DOHH2 (cell line): ENCODE measurements at regions not wholly inside any gene's neighbourhood (a gene's known extent, or its start where the extent isn't known, plus 50 kb on each side); places are given as distances from the start of the nearest gene placed in this dataset.

Experiments
- CTCF ChIP-seq: fragments of 200-600 bp; sonication (generic); IDR thresholded peaks from one replicate; pipeline ENCODE4 v1.5.1; 2014; ENCODE audit warnings: antibody characterized with exemption, mild to moderate bottlenecking, low read depth, low read length; ENCODE audit not compliant: poor library complexity, severe bottlenecking
- EZH2phosphoT487 ChIP-seq: fragments of 200-600 bp; sonication (generic); IDR thresholded peaks from 2 replicates; pipeline ENCODE4 v1.6.1; 2017; ENCODE audit warnings: borderline replicate concordance, mild to moderate bottlenecking, antibody characterized with exemption, low read length, moderate library complexity, mixed read lengths

DNA sequence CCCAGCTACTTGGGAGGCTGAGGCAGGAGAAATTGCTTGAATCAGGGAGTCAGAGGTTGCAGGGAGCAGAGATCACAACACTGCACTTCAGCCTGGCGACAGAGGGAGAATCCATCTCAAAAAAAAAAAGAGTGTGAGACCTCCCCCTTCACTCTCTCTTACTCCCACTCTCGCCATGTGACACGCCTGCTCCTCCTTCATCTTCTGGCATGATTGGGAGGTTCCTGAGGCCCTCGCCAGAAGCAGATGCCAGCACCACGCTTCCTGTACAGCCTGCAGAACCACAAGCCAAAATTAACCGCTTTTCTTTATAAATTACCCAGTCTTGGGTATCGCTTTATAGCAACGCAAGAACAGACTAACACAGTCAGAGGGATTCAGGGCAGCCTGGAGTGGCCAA, 66.3 kb upstream of the CREB1 start:
- TF ChIP-seq CTCF (no peak), EZH2phosphoT487 (no peak)
